Mesendoderm (in vitro differentiated cells): ENCODE measurements at regions not wholly inside any gene's neighbourhood (a gene's known extent, or its start where the extent isn't known, plus 50 kb on each side); places are given as distances from the start of the nearest gene placed in this dataset.

Experiments used
- DNase-seq: peaks from one replicate; pipeline ENCODE4 v3.0.0; 2013
- H2AK5ac ChIP-seq: 2 replicates; pipeline ENCODE4 v1.6.1; 2013; ENCODE audit warnings: low read length, inconsistent platforms
- H2BK120ac ChIP-seq: 2 replicates; pipeline ENCODE4 v1.6.1; 2013; ENCODE audit warnings: low read depth, mild to moderate bottlenecking, low read length, moderate library complexity, mixed read lengths
- H2BK15ac ChIP-seq: replicated peaks from 2 replicates; pipeline ENCODE4 v1.6.1; 2013; ENCODE audit warnings: low read depth, mild to moderate bottlenecking, moderate library complexity
- H2BK5ac ChIP-seq: 2 replicates; pipeline ENCODE4 v1.6.1; 2013; ENCODE audit warnings: low read length, inconsistent platforms
- H3K18ac ChIP-seq: 2 replicates; pipeline ENCODE4 v1.6.1; 2013; ENCODE audit warnings: mild to moderate bottlenecking, low read length, mixed read lengths
- H3K23ac ChIP-seq: one replicate; pipeline ENCODE4 v1.6.1; 2013; ENCODE audit warnings: low read length
- H3K27ac ChIP-seq: 2 replicates; pipeline ENCODE4 v1.5.1; 2013; ENCODE audit warnings: low read depth, mild to moderate bottlenecking, inconsistent platforms, low read length, moderate library complexity
- H3K27me3 ChIP-seq: 2 replicates; pipeline ENCODE4 v1.6.1; 2013; ENCODE audit warnings: low read length, control low read depth, mild to moderate bottlenecking, inconsistent platforms; ENCODE audit not compliant: insufficient read depth, poor library complexity
- H3K36me3 ChIP-seq: 2 replicates; pipeline ENCODE4 v1.6.1; 2013; ENCODE audit warnings: low read length, inconsistent platforms; ENCODE audit not compliant: control insufficient read depth, insufficient read depth
- H3K4ac ChIP-seq: one replicate; pipeline ENCODE4 v1.6.1; 2013; ENCODE audit warnings: low read depth, mild to moderate bottlenecking, low read length, moderate library complexity
- H3K4me1 ChIP-seq: 2 replicates; pipeline ENCODE4 v1.6.1; 2013; ENCODE audit warnings: low read depth, low read length, inconsistent platforms; ENCODE audit not compliant: control insufficient read depth
- H3K4me2 ChIP-seq: 2 replicates; pipeline ENCODE4 v1.6.1; 2013; ENCODE audit warnings: low read length
- H3K4me3 ChIP-seq: 2 replicates; pipeline ENCODE4 v1.5.1; 2013; ENCODE audit warnings: mild to moderate bottlenecking, low read length
- H3K56ac ChIP-seq: one replicate; pipeline ENCODE4 v1.6.1; 2013; ENCODE audit warnings: low read length
- H3K79me1 ChIP-seq: 2 replicates; pipeline ENCODE4 v1.6.1; 2013; ENCODE audit warnings: low read length, inconsistent platforms
- H3K79me2 ChIP-seq: 2 replicates; pipeline ENCODE4 v1.6.1; 2013; ENCODE audit warnings: mild to moderate bottlenecking, low read length; ENCODE audit not compliant: control insufficient read depth, insufficient read depth
- H3K9ac ChIP-seq: 2 replicates; pipeline ENCODE4 v1.6.1; 2013; ENCODE audit warnings: low read length, inconsistent platforms
- H4K5ac ChIP-seq: one replicate; pipeline ENCODE4 v1.6.1; 2013; ENCODE audit warnings: low read length
- H4K8ac ChIP-seq: one replicate; pipeline ENCODE4 v1.6.1; 2013; ENCODE audit warnings: low read depth, mild to moderate bottlenecking, control low read depth, low read length, moderate library complexity
- WGBS: extraction: QIAGEN DNeasy Blood & Tissue Kit; methylation state at CpG from one replicate; pipeline ENCODE4 v1.1.7; 2013; ENCODE audit warnings: low lambda C conversion rate, missing lambda C conversion rate; ENCODE audit not compliant: insufficient coverage; ENCODE audit errors: extremely low coverage; 5-methylcytosine and 5-hydroxymethylcytosine counted together

DNA sequence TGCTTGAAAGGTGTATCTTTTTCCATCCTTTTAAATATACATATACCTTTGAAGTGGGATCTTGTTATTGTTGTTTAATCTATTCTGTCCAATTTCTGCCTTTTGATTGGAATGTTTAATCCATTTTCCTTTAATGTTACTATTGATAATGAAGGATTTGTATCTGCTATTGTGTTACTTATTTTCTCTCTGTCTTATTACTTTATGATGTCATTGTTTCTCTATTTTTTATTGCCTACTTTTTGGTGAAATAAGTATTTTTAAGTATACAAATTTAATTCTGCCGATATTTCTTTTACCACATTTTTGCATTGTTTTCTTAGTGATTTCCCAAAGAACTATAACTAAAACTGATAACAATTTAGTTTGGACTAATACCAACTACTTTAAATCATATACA, 121.8 kb downstream of the RASSF9 start:
- Histone ChIP-seq H2BK5ac (no peak overlapping the region), H3K4me2 (no peak overlapping the region), H3K4me3 (no peak overlapping the region), H3K4me1 (no peaks in the 10 kb centered on the region), H3K23ac (no peak overlapping the region), H3K27me3 (no peaks in the 10 kb centered on the region), H3K18ac (no peak overlapping the region), H3K27ac (no peak overlapping the region), H4K5ac (no peak overlapping the region), H4K8ac (no peak overlapping the region), H2BK120ac (no peak overlapping the region), H3K9ac (no peak overlapping the region), H3K79me1 (no peaks in the 10 kb centered on the region), H3K56ac (no peak overlapping the region), H2AK5ac (no peak overlapping the region), H2BK15ac (no peak overlapping the region), H3K4ac (no peak overlapping the region), H3K36me3 (no peaks in the 10 kb centered on the region), H3K79me2 (no peaks in the 10 kb centered on the region)
- no peak for DNase-seq
- WGBS = no CpG with 5 or more reads among the region's 1 CpG

DNA sequence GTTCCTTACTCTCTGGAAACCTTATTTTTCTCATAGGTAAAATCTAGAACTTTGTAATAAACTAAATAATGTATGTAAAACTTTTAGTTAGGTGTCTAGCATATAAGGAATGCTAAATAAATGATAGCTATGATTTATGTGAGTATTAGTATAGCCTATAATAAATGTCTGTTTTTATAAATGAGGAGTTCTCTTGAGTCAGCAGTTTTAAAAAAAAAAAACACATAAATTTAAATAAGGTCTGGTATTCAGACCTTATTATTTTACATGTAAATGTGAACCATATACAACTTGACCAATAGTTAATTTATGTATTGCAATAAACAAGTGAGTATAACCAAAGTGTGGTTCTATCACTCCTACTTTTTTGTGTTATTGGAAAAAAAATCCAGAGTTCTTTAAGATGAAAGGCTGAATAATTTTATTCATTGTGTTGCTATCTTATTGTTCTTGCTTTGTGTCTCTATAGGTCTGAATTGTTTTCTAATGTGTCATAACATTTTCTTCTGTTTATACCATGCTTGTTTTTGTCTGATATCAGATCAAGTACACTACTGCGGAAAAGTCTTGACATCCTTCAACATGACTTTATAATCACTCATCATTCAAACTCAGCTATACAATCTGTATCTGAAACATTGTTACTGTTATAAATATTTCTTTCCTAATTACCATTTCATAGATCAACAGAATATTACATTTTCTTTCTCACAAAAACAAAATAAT, 115.7 kb downstream of the RASSF9 start:
- H3K27me3 ChIP-seq = no peaks in the 10 kb centered on the region
- no peaks in the 10 kb centered on the region for H3K79me1 ChIP-seq
- H3K23ac ChIP-seq = no peak overlapping the region
- H3K4ac ChIP-seq = no peak overlapping the region
- no CpG with 5 or more reads among the region's 1 CpG for WGBS
- H4K5ac ChIP-seq = no peak overlapping the region
- no peaks in the 10 kb centered on the region for H3K4me1 ChIP-seq
- H3K27ac ChIP-seq = no peak overlapping the region
- no peaks in the 10 kb centered on the region for H3K36me3 ChIP-seq
- no peak overlapping the region for H2AK5ac ChIP-seq
- no peak overlapping the region for H3K18ac ChIP-seq
- H3K56ac ChIP-seq = no peak overlapping the region
- no peaks in the 10 kb centered on the region for H3K79me2 ChIP-seq
- H2BK120ac ChIP-seq = no peak overlapping the region
- no peak for DNase-seq
- H3K4me3 ChIP-seq = no peak overlapping the region
- no peak overlapping the region for H3K4me2 ChIP-seq
- no peak overlapping the region for H2BK15ac ChIP-seq
- no peak overlapping the region for H4K8ac ChIP-seq
- H3K9ac ChIP-seq = no peak overlapping the region
- H2BK5ac ChIP-seq = no peak overlapping the region

DNA sequence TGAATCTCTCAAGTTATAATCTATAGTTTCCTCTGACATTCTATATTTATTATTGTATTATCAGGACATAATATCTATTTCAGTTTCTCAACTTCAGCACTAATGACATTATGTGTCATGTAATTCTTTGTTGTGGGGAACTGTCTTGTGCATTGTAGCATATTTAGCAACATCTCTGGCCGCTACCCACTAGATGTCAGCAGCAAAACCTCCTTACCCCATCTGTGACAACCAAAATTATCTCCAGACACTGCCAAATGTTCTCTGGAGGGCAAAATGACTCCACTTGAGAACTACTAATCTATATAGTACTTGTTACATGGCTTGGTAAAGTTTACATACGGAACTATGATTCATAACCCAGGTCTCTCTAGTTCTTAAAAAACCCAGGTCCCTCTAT, 110.2 kb downstream of the RASSF9 start:
- Histone ChIP-seq H3K27me3 (no peaks in the 10 kb centered on the region), H2BK15ac (no peak overlapping the region), H3K9ac (no peak overlapping the region), H3K4me2 (no peak overlapping the region), H3K4ac (no peak overlapping the region), H4K5ac (no peak overlapping the region), H4K8ac (no peak overlapping the region), H3K79me1 (no peaks in the 10 kb centered on the region), H3K79me2 (no peaks in the 10 kb centered on the region), H3K18ac (no peak overlapping the region), H3K56ac (no peak overlapping the region), H3K36me3 (no peaks in the 10 kb centered on the region), H3K23ac (no peak overlapping the region), H3K27ac (no peak overlapping the region), H2BK120ac (no peak overlapping the region), H2BK5ac (no peak overlapping the region), H3K4me3 (no peak overlapping the region), H3K4me1 (no peaks in the 10 kb centered on the region), H2AK5ac (no peak overlapping the region)
- WGBS = no CpG with 5 or more reads among the region's 2 CpGs
- peak; percentile 37 for DNase-seq

DNA sequence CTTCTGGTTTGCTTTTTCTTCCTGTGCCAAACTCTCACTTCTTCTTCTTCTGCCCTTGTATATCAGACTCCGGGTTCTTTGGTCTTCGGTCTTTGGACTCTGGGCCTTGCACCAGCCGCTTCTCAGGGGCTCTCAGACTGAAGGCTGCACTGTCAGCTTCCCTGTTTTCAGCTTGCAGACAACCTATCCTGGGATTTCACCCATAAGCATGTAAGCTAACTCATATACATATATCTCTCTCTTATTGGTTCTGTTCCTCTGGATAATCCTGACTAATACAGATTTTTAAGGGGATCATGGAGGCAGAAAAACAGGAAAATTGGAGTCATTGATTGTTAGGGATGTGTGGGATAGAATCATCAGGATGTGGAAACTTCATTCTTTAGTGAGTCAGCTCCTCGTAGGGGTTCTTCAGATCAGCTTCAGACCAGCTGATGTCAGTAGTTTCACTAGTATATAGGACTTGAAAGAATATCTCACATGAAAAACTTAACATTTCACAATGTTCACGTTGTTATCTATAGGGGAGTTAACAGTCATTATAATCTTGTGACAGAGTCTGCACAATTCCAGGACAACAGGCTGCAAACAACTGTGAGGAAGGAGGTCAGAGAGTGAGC, 102.9 kb downstream of the RASSF9 start:
- Histone ChIP-seq H4K5ac (no peak overlapping the region), H3K79me1 (no peaks in the 10 kb centered on the region), H3K27me3 (no peaks in the 10 kb centered on the region), H3K36me3 (no peaks in the 10 kb centered on the region), H2BK15ac (no peak overlapping the region), H3K56ac (no peak overlapping the region), H3K79me2 (no peaks in the 10 kb centered on the region), H3K4me2 (no peak overlapping the region), H3K27ac (no peak overlapping the region), H2BK5ac (no peak overlapping the region), H2BK120ac (no peak overlapping the region), H3K18ac (no peak overlapping the region), H4K8ac (no peak overlapping the region), H3K23ac (no peak overlapping the region), H3K9ac (no peak overlapping the region), H2AK5ac (no peak overlapping the region), H3K4ac (no peak overlapping the region), H3K4me3 (no peak overlapping the region), H3K4me1 (no peaks in the 10 kb centered on the region)
- no CpG with 5 or more reads among the region's 5 CpGs for WGBS
- no peak for DNase-seq

GRCh38 chr12:85733984-85734383, 102.2 kb downstream of the RASSF9 start:
- no peak for DNase-seq
- no CpG with 5 or more reads among the region's 1 CpG for WGBS

DNA sequence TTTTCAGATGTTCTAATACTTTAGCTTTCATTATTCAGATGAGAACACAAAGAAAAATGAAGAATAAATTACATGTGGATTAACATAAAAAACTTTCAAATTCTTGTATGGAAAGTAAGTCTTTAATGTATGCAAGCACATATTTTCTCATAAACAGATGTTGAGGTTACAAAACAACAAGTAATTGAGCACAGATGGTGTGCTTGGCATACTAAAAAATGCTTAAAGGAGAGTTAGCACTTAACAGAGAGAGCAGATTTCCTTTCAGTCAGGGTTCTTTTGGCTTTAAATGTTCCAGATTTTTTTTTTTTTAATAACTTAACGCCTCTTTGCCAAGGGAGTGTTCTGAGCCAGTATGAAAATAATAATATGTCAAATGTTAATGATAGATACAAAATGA, 96.0 kb downstream of the RASSF9 start:
- Histone ChIP-seq H2BK120ac (no peak overlapping the region), H4K5ac (no peak overlapping the region), H2BK5ac (no peak overlapping the region), H3K4me1 (no peaks in the 10 kb centered on the region), H3K4me3 (no peak overlapping the region), H3K27ac (no peak overlapping the region), H4K8ac (no peak overlapping the region), H3K4me2 (no peak overlapping the region), H2BK15ac (no peak overlapping the region), H3K4ac (no peak overlapping the region), H3K27me3 (no peaks in the 10 kb centered on the region), H2AK5ac (no peak overlapping the region), H3K79me2 (no peaks in the 10 kb centered on the region), H3K18ac (no peak overlapping the region), H3K23ac (no peak overlapping the region), H3K9ac (no peak overlapping the region), H3K79me1 (no peaks in the 10 kb centered on the region), H3K56ac (no peak overlapping the region), H3K36me3 (no peaks in the 10 kb centered on the region)
- no CpG with 5 or more reads among the region's 1 CpG for WGBS
- DNase-seq = no peak

More at GRCh38 chr12:85733984-85734383, 102.2 kb downstream of the RASSF9 start:
- no peaks in the 10 kb centered on the region for H3K79me2 ChIP-seq
- no peak overlapping the region for H3K18ac ChIP-seq
- H2BK5ac ChIP-seq = no peak overlapping the region
- no peak overlapping the region for H3K4ac ChIP-seq
- no peak overlapping the region for H4K8ac ChIP-seq
- H3K27ac ChIP-seq = no peak overlapping the region
- peak overlapping the region; percentile 36 for H3K56ac ChIP-seq
- no peaks in the 10 kb centered on the region for H3K79me1 ChIP-seq
- H3K4me2 ChIP-seq = no peak overlapping the region
- no peaks in the 10 kb centered on the region for H3K4me1 ChIP-seq
- H2AK5ac ChIP-seq = no peak overlapping the region
- H3K4me3 ChIP-seq = no peak overlapping the region
- H2BK15ac ChIP-seq = no peak overlapping the region
- H3K23ac ChIP-seq = no peak overlapping the region
- H3K27me3 ChIP-seq = no peaks in the 10 kb centered on the region
- H4K5ac ChIP-seq = no peak overlapping the region
- no peak overlapping the region for H2BK120ac ChIP-seq
- no peaks in the 10 kb centered on the region for H3K36me3 ChIP-seq
- H3K9ac ChIP-seq = no peak overlapping the region
